GM03348 (cell line): ENCODE measurements at regions not wholly inside any gene's neighbourhood (a gene's known extent, or its start where the extent isn't known, plus 50 kb on each side); places are given as distances from the start of the nearest gene placed in this dataset.

Experiments
- DNase-seq: peaks from one replicate; pipeline ENCODE4 v3.0.0; 2012; ENCODE audit warnings: low spot score

- DNase-seq = no peak
These were observed 1037.8 kb downstream of the BCL11B start for GRCh38 chr14:98234208-98234607.

- no peak for DNase-seq
These were observed 1035.7 kb downstream of the BCL11B start for GRCh38 chr14:98236314-98236713.

- DNase-seq = no peak
These were observed 1034.1 kb downstream of the BCL11B start for GRCh38 chr14:98237939-98238338.

GRCh38 chr14:98240376-98240775 lies 1031.6 kb downstream of the BCL11B start:
- DNase-seq = no peak

GRCh38 chr14:98242903-98243302 lies 1029.1 kb downstream of the BCL11B start:
- no peak for DNase-seq

GRCh38 chr14:98243332-98243731 lies 1028.7 kb downstream of the BCL11B start:
- no peak for DNase-seq

- no peak for DNase-seq
These were observed 1027.6 kb downstream of the BCL11B start for GRCh38 chr14:98244162-98244948.

GRCh38 chr14:98244966-98245569 lies 1026.9 kb downstream of the BCL11B start:
- DNase-seq = no peak

- DNase-seq = no peak
These were observed 1022.9 kb downstream of the BCL11B start for GRCh38 chr14:98249057-98249456.

GRCh38 chr14:98249476-98249875 lies 1022.5 kb downstream of the BCL11B start:
- DNase-seq = no peak

GRCh38 chr14:98252820-98253219 lies 1019.2 kb downstream of the BCL11B start:
- DNase-seq = no peak

- no peak for DNase-seq
These were observed 1012.1 kb downstream of the BCL11B start for GRCh38 chr14:98259881-98260280.

- no peak for DNase-seq
These were observed 1009.4 kb downstream of the BCL11B start for GRCh38 chr14:98262566-98262965.

- DNase-seq = no peak
These were observed 1002.5 kb downstream of the BCL11B start for GRCh38 chr14:98269533-98269932.

- DNase-seq = no peak
These were observed 1001.8 kb downstream of the BCL11B start for GRCh38 chr14:98270201-98270600.

GRCh38 chr14:98274596-98274995 lies 997.4 kb downstream of the BCL11B start:
- DNase-seq = no peak

GRCh38 chr14:98278800-98279199 lies 993.2 kb downstream of the BCL11B start:
- DNase-seq = no peak

- no peak for DNase-seq
These were observed 991.6 kb downstream of the BCL11B start for GRCh38 chr14:98280436-98280835.

GRCh38 chr14:98288825-98289224 lies 983.2 kb downstream of the BCL11B start:
- no peak for DNase-seq

- no peak for DNase-seq
These were observed 981.4 kb downstream of the BCL11B start for GRCh38 chr14:98290596-98290995.

- DNase-seq = no peak
These were observed 979.8 kb downstream of the BCL11B start for GRCh38 chr14:98292191-98292590.

- DNase-seq = no peak
These were observed 978.4 kb downstream of the BCL11B start for GRCh38 chr14:98293576-98293975.

GRCh38 chr14:98296895-98297294 lies 975.1 kb downstream of the BCL11B start:
- no peak for DNase-seq

GRCh38 chr14:98297567-98297966 lies 974.4 kb downstream of the BCL11B start:
- no peak for DNase-seq
